Ovary (tissue), 3 donors: ENCODE measurements at regions not wholly inside any gene's neighbourhood (a gene's known extent, or its start where the extent isn't known, plus 50 kb on each side); places are given as distances from the start of the nearest gene placed in this dataset.

Experiments used
- CTCF ChIP-seq, 3 donors: fragments of 450-650 bp in 2 of 3; fragments of 200-600 bp in 1 of 3; IDR thresholded peaks; one replicate each; pipeline versions ENCODE4 v1.5.1 to v1.8.0; 2016 to 2022; ENCODE audit warnings: antibody characterized with exemption in 3 of 3, mild to moderate bottlenecking in 1 of 3
- EP300 ChIP-seq: sonication (generic); formaldehyde crosslinking; IDR thresholded peaks from one replicate; pipeline ENCODE4 v1.6.1; 2017; ENCODE audit warnings: antibody characterized with exemption
- POLR2A ChIP-seq: fragments of 450-650 bp; IDR thresholded peaks from one replicate; pipeline ENCODE4 v1.6.1; 2017; ENCODE audit warnings: antibody characterized with exemption, mild to moderate bottlenecking, moderate library complexity
- donor health status: DM: no; HTN: no; CAD: no.

GRCh38 chr3:194058189-194058571, 77.8 kb upstream of the HES1 start:
- TF ChIP-seq CTCF (IDR thresholded peaks at IDR 0.05), result no peak
- no peak for TF ChIP-seq POLR2A
- TF ChIP-seq EP300, result no peak
